ENCODE measurements at regions not wholly inside any gene's neighbourhood (a gene's known extent, or its start where the extent isn't known, plus 50 kb on each side); places are given as distances from the start of the nearest gene placed in this dataset.

- Histone ChIP-seq H3K36me3 (no peaks in the 10 kb centered on the region), H3K4me1 (replicated peaks) (no peaks in the 10 kb centered on the region), H3K9me3 (no peaks in the 10 kb centered on the region), H3K27ac (no peak overlapping the region), H3K27me3 (replicated peaks; ENCODE audit: insufficient read depth) (no peaks in the 10 kb centered on the region), H3K4me3 (no peak overlapping the region)
- intact Hi-C loops (cut with DNase I): no loop called here
- DNase-seq (ENCODE audit: low spot score): no peak
- 55% methylated on average over 4 of the region's 4 CpGs for WGBS
- TF ChIP-seq POLR2AphosphoS5 (IDR thresholded peaks at IDR 0.05) (no peak), CTCF (IDR thresholded peaks at IDR 0.05) (peak in 1 of 4 experiments; percentile 13), POLR2A (IDR thresholded peaks at IDR 0.05) (no peak)
These were observed 549.9 kb downstream of the PLPP3 start for GRCh38 chr1:56029319-56030003.

GRCh38 chr1:56028911-56029310 is 550.5 kb downstream of the PLPP3 start:
- Histone ChIP-seq H3K27ac (no peak overlapping the region), H3K27me3 (replicated peaks; ENCODE audit: insufficient read depth) (no peaks in the 10 kb centered on the region), H3K9me3 (no peaks in the 10 kb centered on the region), H3K4me1 (replicated peaks) (no peaks in the 10 kb centered on the region), H3K4me3 (no peak overlapping the region), H3K36me3 (no peaks in the 10 kb centered on the region)
- intact Hi-C loops (cut with DNase I): no loop called here
- DNase-seq (ENCODE audit: low spot score): no peak
- TF ChIP-seq POLR2A (IDR thresholded peaks at IDR 0.05) (no peak), POLR2AphosphoS5 (IDR thresholded peaks at IDR 0.05) (no peak), CTCF (IDR thresholded peaks at IDR 0.05) (no peak)
- 72% methylated on average over 1 of the region's 1 CpG for WGBS

GRCh38 chr1:56028244-56028643 is 551.1 kb downstream of the PLPP3 start:
- Histone ChIP-seq H3K36me3 (no peaks in the 10 kb centered on the region), H3K4me3 (no peak overlapping the region), H3K9me3 (no peaks in the 10 kb centered on the region), H3K27ac (no peak overlapping the region), H3K27me3 (replicated peaks; ENCODE audit: insufficient read depth) (no peaks in the 10 kb centered on the region), H3K4me1 (replicated peaks) (no peaks in the 10 kb centered on the region)
- DNase-seq (ENCODE audit: low spot score): no peak
- WGBS: 94% methylated on average over 1 of the region's 1 CpG
- no peak for TF ChIP-seq CTCF (IDR thresholded peaks at IDR 0.05)
- no peak for TF ChIP-seq POLR2AphosphoS5 (IDR thresholded peaks at IDR 0.05)
- no peak for TF ChIP-seq POLR2A (IDR thresholded peaks at IDR 0.05)
- intact Hi-C loops (cut with DNase I): no loop called here

GRCh38 chr1:56025942-56026341 is 553.4 kb downstream of the PLPP3 start:
- intact Hi-C loops (cut with DNase I): no loop called here
- TF ChIP-seq POLR2A (IDR thresholded peaks at IDR 0.05): no peak
- no peaks in the 10 kb centered on the region for H3K36me3 ChIP-seq

GRCh38 chr1:56024155-56024554 is 555.2 kb downstream of the PLPP3 start:
- no peaks in the 10 kb centered on the region for H3K27me3 ChIP-seq (replicated peaks; ENCODE audit: insufficient read depth)
- H3K9me3 ChIP-seq: no peaks in the 10 kb centered on the region
- DNase-seq (ENCODE audit: low spot score): no peak
- no peak overlapping the region for H3K27ac ChIP-seq
- TF ChIP-seq POLR2A (IDR thresholded peaks at IDR 0.05) (no peak), POLR2AphosphoS5 (IDR thresholded peaks at IDR 0.05) (no peak), CTCF (IDR thresholded peaks at IDR 0.05) (no peak)
- no peaks in the 10 kb centered on the region for H3K36me3 ChIP-seq
- intact Hi-C loops (cut with DNase I): no loop called here
- H3K4me1 ChIP-seq (replicated peaks): no peaks in the 10 kb centered on the region
- H3K4me3 ChIP-seq: no peak overlapping the region
- 94% methylated on average over 5 of the region's 5 CpGs for WGBS

More at GRCh38 chr1:56025942-56026341, 553.4 kb downstream of the PLPP3 start:
- Histone ChIP-seq H3K27me3 (replicated peaks; ENCODE audit: insufficient read depth) (no peaks in the 10 kb centered on the region), H3K4me3 (no peak overlapping the region), H3K27ac (no peak overlapping the region), H3K4me1 (replicated peaks) (no peaks in the 10 kb centered on the region), H3K9me3 (no peaks in the 10 kb centered on the region)
- WGBS: 73% methylated on average over 3 of the region's 3 CpGs
- no peak for DNase-seq (ENCODE audit: low spot score)

Measured in prostate gland (tissue), 2 donors.